HEK293 (cell line): ENCODE measurements at regions not wholly inside any gene's neighbourhood (a gene's known extent, or its start where the extent isn't known, plus 50 kb on each side); places are given as distances from the start of the nearest gene placed in this dataset.

Experiments used
- CTCF ChIA-PET: fragments of 350-600 bp; formaldehyde crosslinking; extraction: SDS; loops from one replicate; lab custom pipeline; 2021; ENCODE audit warnings: antibody characterized with exemption; lab: Yijun Ruan, JAX
- POLR2A ChIA-PET: fragments of 300-600 bp; formaldehyde crosslinking; extraction: SDS; loops from one replicate; lab custom pipeline; 2020; ENCODE audit warnings: antibody characterized with exemption, inconsistent platforms; lab: Yijun Ruan, JAX
- H3K27ac ChIP-seq: fragments of 200-500 bp; sonication (Bioruptor generic); 2 replicates; pipeline ENCODE4 v1.5.1; 2014; ENCODE audit warnings: low read depth, low read length, control low read depth, inconsistent platforms; ENCODE audit errors: extremely low read depth
- H3K36me3 ChIP-seq, 2 experiments: fragments of 200-500 bp in 1 of 2; sonication (Bioruptor generic) in 1 of 2; 1 replicate in 1 of 2; 2 replicates in 1 of 2; pipeline ENCODE4 v1.5.1; 2014 to 2017; ENCODE audit warnings: inconsistent platforms in 2 of 2, low read length in 2 of 2; ENCODE audit not compliant: control insufficient read depth in 2 of 2, insufficient read depth in 1 of 2
- H3K4me1 ChIP-seq: fragments of 200-500 bp; sonication (Bioruptor generic); 2 replicates; pipeline ENCODE4 v1.5.1; 2014; ENCODE audit warnings: mild to moderate bottlenecking, low read length, inconsistent platforms; ENCODE audit not compliant: control insufficient read depth, insufficient read depth
- H3K4me3 ChIP-seq: 2 replicates; pipeline ENCODE4 v1.5.1; 2011; ENCODE audit warnings: low read depth, mild to moderate bottlenecking, control low read depth, low read length, moderate library complexity
- H3K9me3 ChIP-seq: fragments of 200-500 bp; sonication (Bioruptor generic); 2 replicates; pipeline ENCODE4 v1.5.1; 2014; ENCODE audit warnings: low read depth, low read length, inconsistent platforms; ENCODE audit not compliant: control insufficient read depth, insufficient read depth
- ATF2 ChIP-seq: fragments of 450-650 bp; formaldehyde crosslinking; IDR thresholded peaks from 2 replicates; pipeline ENCODE4 v1.5.1; 2016; ENCODE audit warnings: missing biosample characterization, missing genetic modification characterization, low read depth
- GLI2 ChIP-seq: fragments of 450-650 bp; formaldehyde crosslinking; IDR thresholded peaks from 2 replicates; pipeline ENCODE4; 2017; ENCODE audit warnings: missing biosample characterization, missing genetic modification characterization, low read depth, borderline replicate concordance
- HOXD13 ChIP-seq: sonication (generic); formaldehyde crosslinking; IDR thresholded peaks from 2 replicates; pipeline ENCODE4 v1.8.0; 2022; ENCODE audit warnings: missing genetic modification reagents, borderline replicate concordance
- IKZF3 ChIP-seq: fragments of 450-650 bp; IDR thresholded peaks from 2 replicates; pipeline ENCODE4 v1.5.0; 2018; ENCODE audit warnings: missing biosample characterization, mild to moderate bottlenecking, missing genetic modification characterization, moderate library complexity
- KLF17 ChIP-seq: fragments of 450-650 bp; formaldehyde crosslinking; IDR thresholded peaks from 2 replicates; pipeline ENCODE4 v1.5.1; 2016; ENCODE audit warnings: missing biosample characterization, missing genetic modification characterization
- KLF8 ChIP-seq: fragments of 450-650 bp; formaldehyde crosslinking; IDR thresholded peaks from 2 replicates; pipeline ENCODE4 v1.5.1; 2016; ENCODE audit warnings: missing biosample characterization, missing genetic modification characterization
- KLF9 ChIP-seq: fragments of 450-650 bp; formaldehyde crosslinking; IDR thresholded peaks from 2 replicates; pipeline ENCODE4 v1.5.1; 2016; ENCODE audit warnings: missing biosample characterization, missing genetic modification characterization, low read depth
- MEIS1 ChIP-seq: sonication (generic); formaldehyde crosslinking; IDR thresholded peaks from 2 replicates; pipeline ENCODE4 v1.8.1; 2022; ENCODE audit warnings: missing genetic modification reagents, mild to moderate bottlenecking, borderline replicate concordance
- OSR2 ChIP-seq: fragments of 450-650 bp; formaldehyde crosslinking; IDR thresholded peaks from 2 replicates; pipeline ENCODE4 v1.5.1; 2016; ENCODE audit warnings: missing biosample characterization, missing genetic modification characterization
- REPIN1 ChIP-seq: fragments of 450-650 bp; formaldehyde crosslinking; IDR thresholded peaks from 2 replicates; pipeline ENCODE4 v1.5.1; 2017; ENCODE audit warnings: missing biosample characterization, missing genetic modification characterization, low read depth
- SALL2 ChIP-seq: fragments of 450-650 bp; formaldehyde crosslinking; IDR thresholded peaks from 2 replicates; pipeline ENCODE4 v1.5.0; 2017; ENCODE audit warnings: missing biosample characterization, mild to moderate bottlenecking, missing genetic modification characterization, borderline replicate concordance
- SCRT2 ChIP-seq: fragments of 450-650 bp; formaldehyde crosslinking; IDR thresholded peaks from 2 replicates; pipeline ENCODE4 v1.5.1; 2016; ENCODE audit warnings: missing biosample characterization, missing genetic modification characterization
- SP3 ChIP-seq: fragments of 450-650 bp; formaldehyde crosslinking; IDR thresholded peaks from 2 replicates; pipeline ENCODE4 v1.5.1; 2016; ENCODE audit warnings: missing biosample characterization, missing genetic modification characterization
- ZBTB21 ChIP-seq: fragments of 450-650 bp; formaldehyde crosslinking; IDR thresholded peaks from 2 replicates; pipeline ENCODE4 v1.5.1; 2017; ENCODE audit warnings: missing biosample characterization, missing genetic modification characterization
- ZBTB48 ChIP-seq: fragments of 450-650 bp; formaldehyde crosslinking; IDR thresholded peaks from 2 replicates; pipeline ENCODE4 v1.5.1; 2016; ENCODE audit warnings: missing biosample characterization, missing genetic modification characterization
- ZEB2 ChIP-seq: fragments of 450-650 bp; formaldehyde crosslinking; IDR thresholded peaks from 2 replicates; pipeline ENCODE4 v1.5.1; 2016; ENCODE audit warnings: missing biosample characterization, missing genetic modification characterization
- ZFP37 ChIP-seq: fragments of 450-650 bp; formaldehyde crosslinking; IDR thresholded peaks from 2 replicates; pipeline ENCODE4 v1.5.1; 2016; ENCODE audit warnings: missing biosample characterization, missing genetic modification characterization
- ZIC2 ChIP-seq: fragments of 450-650 bp; formaldehyde crosslinking; IDR thresholded peaks from 2 replicates; pipeline ENCODE4 v1.5.1; 2016; ENCODE audit warnings: missing biosample characterization, missing genetic modification characterization
- ZNF10 ChIP-seq: fragments of 450-650 bp; formaldehyde crosslinking; IDR thresholded peaks from 2 replicates; pipeline ENCODE4 v1.5.1; 2017; ENCODE audit warnings: missing biosample characterization, missing genetic modification characterization
- ZNF221 ChIP-seq: fragments of 450-650 bp; formaldehyde crosslinking; IDR thresholded peaks from 2 replicates; pipeline ENCODE4 v1.5.1; 2017; ENCODE audit warnings: missing biosample characterization, missing genetic modification characterization, borderline replicate concordance
- ZNF366 ChIP-seq: fragments of 450-650 bp; formaldehyde crosslinking; conservative IDR thresholded peaks from 2 replicates; pipeline ENCODE4 v1.5.1; 2016; ENCODE audit warnings: missing biosample characterization, missing genetic modification characterization
- ZNF398 ChIP-seq: fragments of 450-650 bp; formaldehyde crosslinking; IDR thresholded peaks from 2 replicates; pipeline ENCODE4 v1.5.1; 2017; ENCODE audit warnings: missing biosample characterization, missing genetic modification characterization
- ZNF48 ChIP-seq: fragments of 450-650 bp; formaldehyde crosslinking; IDR thresholded peaks from 2 replicates; pipeline ENCODE4 v1.5.1; 2016; ENCODE audit warnings: missing biosample characterization, missing genetic modification characterization
- ZNF585B ChIP-seq: fragments of 450-650 bp; formaldehyde crosslinking; IDR thresholded peaks from 2 replicates; pipeline ENCODE4 v1.5.1; 2016; ENCODE audit warnings: missing biosample characterization, missing genetic modification characterization
- ZNF629 ChIP-seq: fragments of 450-650 bp; formaldehyde crosslinking; IDR thresholded peaks from 2 replicates; pipeline ENCODE4 v1.5.1; 2017; ENCODE audit warnings: missing biosample characterization, missing genetic modification characterization
- ZNF654 ChIP-seq: fragments of 450-650 bp; formaldehyde crosslinking; IDR thresholded peaks from 2 replicates; pipeline ENCODE4 v1.5.1; 2016; ENCODE audit warnings: low read depth, missing biosample characterization, missing genetic modification characterization
- ZNF670 ChIP-seq: fragments of 450-650 bp; formaldehyde crosslinking; IDR thresholded peaks from 2 replicates; pipeline ENCODE4 v1.5.1; 2016; ENCODE audit warnings: missing biosample characterization, missing genetic modification characterization, low read depth

- CTCF ChIA-PET, result interaction anchor here (0.5 to 1.8 kb wide), 3 partner anchors 12 to 510 kb away, joined by 3 to 4 read pairs (median 3); no protein-coding TSS in a partner anchor
- no peaks in the 10 kb centered on the region for H3K36me3 ChIP-seq
- H3K4me3 ChIP-seq, result no peak overlapping the region
- H3K27ac ChIP-seq, result no peak overlapping the region
- no peaks in the 10 kb centered on the region for H3K9me3 ChIP-seq
- H3K4me1 ChIP-seq, result no peaks in the 10 kb centered on the region
- POLR2A ChIA-PET, result no interaction called here
- TF ChIP-seq ZNF654 (peak; percentile 29; the same call in 1 of the 2 replicates), ZNF48 (tag by site-specific recombination) (no peak)
These were observed 70.1 kb upstream of the CABCOCO1 start for GRCh38 chr10:61592581-61592980.

GRCh38 chr10:61589547-61590243 lies 73.0 kb upstream of the CABCOCO1 start:
- POLR2A ChIA-PET, result no interaction called here
- Histone ChIP-seq H3K9me3 (no peaks in the 10 kb centered on the region), H3K4me3 (no peak overlapping the region), H3K27ac (no peak overlapping the region), H3K36me3 (no peaks in the 10 kb centered on the region), H3K4me1 (no peaks in the 10 kb centered on the region)
- CTCF ChIA-PET, result interaction anchor here (0.7 to 2.5 kb wide), 5 partner anchors 10 to 773 kb away, joined by 3 to 9 read pairs (median 4); no protein-coding TSS in a partner anchor
- TF ChIP-seq ZEB2 (tag by site-specific recombination) (no peak), ZNF398 (tag by site-specific recombination) (no peak), ZNF48 (tag by site-specific recombination) (no peak), HOXD13 (CRISPR knock-in tag) (no peak), ZFP37 (tag by site-specific recombination) (no peak), IKZF3 (tag by site-specific recombination) (no peak), KLF9 (tag by site-specific recombination) (no peak), ATF2 (tag by site-specific recombination) (no peak), ZIC2 (tag by site-specific recombination) (no peak), SP3 (tag by site-specific recombination) (no peak), KLF8 (no peak), GLI2 (tag by site-specific recombination) (no peak), REPIN1 (tag by site-specific recombination) (no peak), ZNF629 (no peak)

GRCh38 chr10:61588770-61589211 lies 73.9 kb upstream of the CABCOCO1 start:
- no peaks in the 10 kb centered on the region for H3K36me3 ChIP-seq
- no peaks in the 10 kb centered on the region for H3K4me1 ChIP-seq
- H3K27ac ChIP-seq, result no peak overlapping the region
- ChIA-PET CTCF (interaction anchor here (1.1 to 2.5 kb wide), 4 partner anchors 11 to 772 kb away, joined by 3 to 9 read pairs (median 4); no protein-coding TSS in a partner anchor), POLR2A (no interaction called here)
- H3K4me3 ChIP-seq, result no peak overlapping the region
- H3K9me3 ChIP-seq, result no peaks in the 10 kb centered on the region
- peak; percentile 55 for TF ChIP-seq ZNF366 (tag by site-specific recombination)
- TF ChIP-seq ZNF670, result no peak
- no peak for TF ChIP-seq KLF17
- no peak for TF ChIP-seq SALL2
- TF ChIP-seq REPIN1 (tag by site-specific recombination), result no peak
- TF ChIP-seq ZNF221 (tag by site-specific recombination), result no peak
- TF ChIP-seq ZBTB48 (tag by site-specific recombination), result no peak
- 0 out of 2 replicates have a peak, but pooled peaks have one; percentile 29 for TF ChIP-seq ZEB2 (tag by site-specific recombination)
- no peak for TF ChIP-seq ZNF585B (tag by site-specific recombination)
- no peak for TF ChIP-seq SCRT2 (tag by site-specific recombination)
- peak; percentile 82 for TF ChIP-seq ZBTB21 (tag by site-specific recombination)
- no peak for TF ChIP-seq ZNF10 (tag by site-specific recombination)
- TF ChIP-seq MEIS1 (CRISPR knock-in tag), result peak; percentile 70; the same call in 1 of the 2 replicates
- peak; percentile 47; the same call in 1 of the 2 replicates for TF ChIP-seq OSR2 (tag by site-specific recombination)
